HG03103 (cell line): ENCODE measurements at regions not wholly inside any gene's neighbourhood (a gene's known extent, or its start where the extent isn't known, plus 50 kb on each side); places are given as distances from the start of the nearest gene placed in this dataset.

Experiments
- ATAC-seq: cut with Tn5 transposase; IDR thresholded peaks from one replicate; pipeline ENCODE4 v1.9.1; 2021; ENCODE audit warnings: low read depth; ENCODE audit not compliant: unreplicated experiment

- ATAC-seq: no peak
Observed at GRCh38 chrX:104310657-104311254, 56.0 kb upstream of the ESX1 start.

- no peak for ATAC-seq
Observed at GRCh38 chrX:104310090-104310489, 55.4 kb upstream of the ESX1 start.

DNA sequence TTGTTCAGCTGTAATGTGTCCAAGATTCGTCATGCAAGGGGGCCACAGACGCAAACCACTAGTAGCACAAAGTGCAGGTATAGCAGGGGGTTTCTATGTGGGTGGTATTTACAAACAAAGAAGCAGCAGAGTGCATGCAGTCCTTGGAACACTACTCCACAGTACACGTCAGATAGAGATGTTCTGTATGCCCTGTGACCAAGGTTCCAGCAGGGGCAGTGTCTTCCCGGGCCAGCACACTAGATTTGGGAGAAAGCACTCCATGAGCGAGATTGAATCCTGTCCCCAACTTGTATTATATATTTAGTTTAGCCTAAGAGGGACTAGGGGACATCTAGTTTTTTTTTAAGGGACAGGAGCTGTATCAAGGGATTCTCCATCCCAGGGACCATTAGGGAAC, 54.4 kb upstream of the ESX1 start:
- ATAC-seq: no peak

- ATAC-seq: no peak
Observed at GRCh38 chrX:104307341-104307740, 52.6 kb upstream of the ESX1 start.

DNA sequence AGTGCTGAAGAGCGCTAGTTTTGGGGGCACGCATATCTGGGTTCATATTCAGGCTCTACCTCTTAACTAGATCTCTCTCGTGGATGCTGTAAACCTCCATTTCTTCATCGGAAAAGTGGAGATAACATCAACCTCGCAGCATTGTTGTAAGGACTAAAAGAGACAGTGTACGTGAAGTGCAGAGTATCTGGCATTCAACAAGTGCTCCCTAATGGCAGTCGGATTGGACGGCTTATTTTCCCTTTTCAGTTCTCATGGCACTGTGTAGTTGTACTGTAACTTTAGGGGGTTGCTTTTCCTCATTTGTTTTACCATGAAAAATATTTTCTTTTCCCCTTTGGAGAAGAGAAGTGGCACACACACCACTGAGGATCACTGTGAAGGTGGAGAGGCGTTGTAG, 51.4 kb upstream of the ESX1 start:
- no peak for ATAC-seq
